GM19023 (cell line): ENCODE measurements at regions not wholly inside any gene's neighbourhood (a gene's known extent, or its start where the extent isn't known, plus 50 kb on each side); places are given as distances from the start of the nearest gene placed in this dataset.

ENCODE experiments used
- ATAC-seq: cut with Tn5 transposase; IDR thresholded peaks from one replicate; pipeline ENCODE4 v1.9.1; 2021; ENCODE audit warnings: mild to moderate bottlenecking, moderate library complexity; ENCODE audit not compliant: unreplicated experiment

- ATAC-seq: no peak
Measured at GRCh38 chr3:102104033-102104432, 254.7 kb downstream of the NFKBIZ start.

- no peak for ATAC-seq
Measured at GRCh38 chr3:102105193-102105592, 255.9 kb downstream of the NFKBIZ start.

GRCh38 chr3:102106416-102107097, 257.2 kb downstream of the NFKBIZ start:
- no peak for ATAC-seq

GRCh38 chr3:102112704-102113230, 263.5 kb downstream of the NFKBIZ start:
- no peak for ATAC-seq

GRCh38 chr3:102113421-102114041, 264.2 kb downstream of the NFKBIZ start:
- no peak for ATAC-seq

- ATAC-seq: no peak
Measured at GRCh38 chr3:102114264-102114979, 265.1 kb downstream of the NFKBIZ start.

GRCh38 chr3:102122527-102122926, 273.2 kb downstream of the NFKBIZ start:
- ATAC-seq: no peak

GRCh38 chr3:102123590-102124190, 274.4 kb downstream of the NFKBIZ start:
- ATAC-seq: no peak

- ATAC-seq: no peak
Measured at GRCh38 chr3:102124282-102124681, 275.0 kb downstream of the NFKBIZ start.

- ATAC-seq: no peak
Measured at GRCh38 chr3:102124704-102125103, 275.4 kb downstream of the NFKBIZ start.

- ATAC-seq: no peak
Measured at GRCh38 chr3:102125197-102125993, 276.1 kb downstream of the NFKBIZ start.

- ATAC-seq: no peak
Measured at GRCh38 chr3:102125994-102126368, 276.7 kb downstream of the NFKBIZ start.

GRCh38 chr3:102129760-102130608, 280.7 kb downstream of the NFKBIZ start:
- no peak for ATAC-seq

GRCh38 chr3:102132370-102132769, 283.1 kb downstream of the NFKBIZ start:
- no peak for ATAC-seq

GRCh38 chr3:102133376-102133775, 284.1 kb downstream of the NFKBIZ start:
- no peak for ATAC-seq

GRCh38 chr3:102135316-102135715, 286.0 kb downstream of the NFKBIZ start:
- no peak for ATAC-seq

- no peak for ATAC-seq
Measured at GRCh38 chr3:102136183-102136582, 286.9 kb downstream of the NFKBIZ start.

- no peak for ATAC-seq
Measured at GRCh38 chr3:102140116-102140515, 290.8 kb downstream of the NFKBIZ start.

- no peak for ATAC-seq
Measured at GRCh38 chr3:102141096-102141927, 292.0 kb downstream of the NFKBIZ start.
